ENCODE measurements at regions not wholly inside any gene's neighbourhood (a gene's known extent, or its start where the extent isn't known, plus 50 kb on each side); places are given as distances from the start of the nearest gene placed in this dataset.

DNA sequence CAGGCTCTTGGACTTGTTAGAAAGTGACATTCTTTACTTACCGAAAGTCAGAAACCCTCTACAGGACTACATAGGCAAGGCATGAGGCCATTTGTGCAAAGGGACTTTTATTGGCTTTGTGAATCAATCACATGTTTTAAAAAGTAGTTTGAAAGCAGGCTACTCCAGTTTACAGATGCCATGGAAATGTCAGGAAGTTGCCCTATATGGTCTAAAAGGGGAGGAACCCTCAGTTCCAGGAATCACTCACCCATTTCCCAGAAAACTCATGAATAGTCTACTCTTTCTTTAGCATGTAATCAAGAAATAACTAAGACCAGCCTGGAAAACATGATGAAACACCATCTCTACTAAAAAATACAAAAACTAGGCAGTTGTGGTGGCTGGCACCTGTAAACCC is 51.0 kb upstream of the MKRN3 start:
- DNase-seq (ENCODE audit: low read depth, low spot score) = no peak
- Histone ChIP-seq H3K4me1 (ENCODE audit: insufficient read depth, insufficient read length) (no peaks in the 10 kb centered on the region), H3K4me3 (ENCODE audit: insufficient read length, low read depth) (no peak overlapping the region), H3K36me3 (ENCODE audit: insufficient read depth, insufficient read length, low read length) (no peaks in the 10 kb centered on the region), H3K27me3 (ENCODE audit: insufficient read depth, insufficient read length) (no peaks in the 10 kb centered on the region), H3K9ac (ENCODE audit: insufficient read length, low read depth) (no peak overlapping the region), H3K9me3 (ENCODE audit: insufficient read depth, low read length) (peaks cover 12% of the 10 kb centered on the region; the same call in 1 of the 2 replicates)
- TF ChIP-seq SUZ12 (IDR thresholded peaks at IDR 0.05; ENCODE audit: extremely low read depth, insufficient read depth, insufficient read length) = no peak
- TF ChIP-seq ZNF274 (IDR thresholded peaks at IDR 0.05; ENCODE audit: low read depth, low read length) = no peak
- no peak for TF ChIP-seq YY1 (IDR thresholded peaks at IDR 0.05; ENCODE audit: insufficient read depth, insufficient read length)

DNA sequence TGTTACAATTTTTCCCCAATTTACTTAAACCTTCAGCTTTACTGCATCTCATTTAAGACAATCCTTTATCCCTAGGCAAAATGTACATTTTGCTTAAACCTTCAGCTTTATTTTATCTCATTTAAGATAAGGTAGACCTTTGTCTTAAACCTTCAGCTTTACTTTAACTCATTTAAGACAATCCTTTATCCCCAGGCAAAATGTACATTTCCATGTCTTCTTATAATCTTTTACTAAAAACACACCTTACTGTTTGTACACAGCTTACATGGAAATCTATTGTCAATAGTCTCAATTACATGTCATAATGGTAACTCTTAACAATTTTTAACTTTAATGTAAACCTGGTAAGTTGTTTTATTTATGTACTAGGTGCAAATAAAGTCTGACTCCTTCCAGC is 58.7 kb upstream of the MKRN3 start:
- Histone ChIP-seq H3K4me3 (ENCODE audit: insufficient read length, low read depth) (no peak overlapping the region), H3K4me1 (ENCODE audit: insufficient read depth, insufficient read length) (no peaks in the 10 kb centered on the region), H3K36me3 (ENCODE audit: insufficient read depth, insufficient read length, low read length) (no peaks in the 10 kb centered on the region), H3K9ac (ENCODE audit: insufficient read length, low read depth) (no peak overlapping the region), H3K9me3 (ENCODE audit: insufficient read depth, low read length) (peaks cover 34% of the 10 kb centered on the region; the same call in 1 of the 2 replicates), H3K27me3 (ENCODE audit: insufficient read depth, insufficient read length) (no peaks in the 10 kb centered on the region)
- no peak for TF ChIP-seq SUZ12 (IDR thresholded peaks at IDR 0.05; ENCODE audit: extremely low read depth, insufficient read depth, insufficient read length)
- TF ChIP-seq YY1 (IDR thresholded peaks at IDR 0.05; ENCODE audit: insufficient read depth, insufficient read length) = no peak
- TF ChIP-seq ZNF274 (IDR thresholded peaks at IDR 0.05; ENCODE audit: low read depth, low read length) = no peak
- DNase-seq (ENCODE audit: low read depth, low spot score) = no peak

- H3K27me3 ChIP-seq (ENCODE audit: insufficient read depth, insufficient read length) = no peaks in the 10 kb centered on the region
- peak; percentile 49 for DNase-seq (ENCODE audit: low read depth, low spot score)
- H3K9me3 ChIP-seq (ENCODE audit: insufficient read depth, low read length) = peaks cover 19% of the 10 kb centered on the region; the same call in 1 of the 2 replicates
- TF ChIP-seq YY1 (IDR thresholded peaks at IDR 0.05; ENCODE audit: insufficient read depth, insufficient read length) = no peak
- TF ChIP-seq ZNF274 (IDR thresholded peaks at IDR 0.05; ENCODE audit: low read depth, low read length) = no peak
- no peak for TF ChIP-seq SUZ12 (IDR thresholded peaks at IDR 0.05; ENCODE audit: extremely low read depth, insufficient read depth, insufficient read length)
- no peaks in the 10 kb centered on the region for H3K36me3 ChIP-seq (ENCODE audit: insufficient read depth, insufficient read length, low read length)
- no peak overlapping the region for H3K9ac ChIP-seq (ENCODE audit: insufficient read length, low read depth)
- no peak overlapping the region for H3K4me3 ChIP-seq (ENCODE audit: insufficient read length, low read depth)
- no peaks in the 10 kb centered on the region for H3K4me1 ChIP-seq (ENCODE audit: insufficient read depth, insufficient read length)
Observed at GRCh38 chr15:23503980-23504379, 56.9 kb upstream of the GOLGA6L2 start.

DNA sequence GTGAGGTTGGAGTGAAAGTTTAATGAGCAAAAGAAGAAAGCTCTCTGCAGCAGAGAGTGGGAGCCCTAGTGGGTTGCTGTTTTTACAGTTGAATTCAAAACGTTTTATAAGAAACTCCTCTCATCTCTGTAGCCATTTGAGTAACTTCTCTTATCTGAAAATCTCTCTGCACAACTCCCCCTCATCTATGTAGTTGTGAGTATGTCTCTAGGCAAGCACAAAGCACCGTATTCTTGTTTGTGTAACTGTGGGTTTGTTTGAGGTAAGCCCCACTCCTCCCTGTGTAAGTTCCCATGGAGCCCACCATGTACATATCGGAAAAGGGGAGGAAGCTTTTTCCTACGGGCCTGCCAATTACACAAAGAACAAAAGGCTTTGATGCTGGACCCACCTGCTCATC is 56.5 kb upstream of the GOLGA6L2 start:
- Histone ChIP-seq H3K4me3 (ENCODE audit: insufficient read length, low read depth) (no peak overlapping the region), H3K27me3 (ENCODE audit: insufficient read depth, insufficient read length) (no peaks in the 10 kb centered on the region), H3K9me3 (ENCODE audit: insufficient read depth, low read length) (peaks cover 15% of the 10 kb centered on the region; the same call in 1 of the 2 replicates), H3K4me1 (ENCODE audit: insufficient read depth, insufficient read length) (no peaks in the 10 kb centered on the region), H3K36me3 (ENCODE audit: insufficient read depth, insufficient read length, low read length) (no peaks in the 10 kb centered on the region), H3K9ac (ENCODE audit: insufficient read length, low read depth) (no peak overlapping the region)
- TF ChIP-seq SUZ12 (IDR thresholded peaks at IDR 0.05; ENCODE audit: extremely low read depth, insufficient read depth, insufficient read length) (no peak), YY1 (IDR thresholded peaks at IDR 0.05; ENCODE audit: insufficient read depth, insufficient read length) (no peak), ZNF274 (IDR thresholded peaks at IDR 0.05; ENCODE audit: low read depth, low read length) (no peak)
- DNase-seq (ENCODE audit: low read depth, low spot score) = no peak

GRCh38 chr15:23497710-23498111 is 50.7 kb upstream of the GOLGA6L2 start:
- DNase-seq (ENCODE audit: low read depth, low spot score) = no peak
- Histone ChIP-seq H3K36me3 (ENCODE audit: insufficient read depth, insufficient read length, low read length) (no peaks in the 10 kb centered on the region), H3K27me3 (ENCODE audit: insufficient read depth, insufficient read length) (no peaks in the 10 kb centered on the region), H3K9ac (ENCODE audit: insufficient read length, low read depth) (no peak overlapping the region), H3K9me3 (ENCODE audit: insufficient read depth, low read length) (no peaks in the 10 kb centered on the region), H3K4me3 (ENCODE audit: insufficient read length, low read depth) (no peak overlapping the region), H3K4me1 (ENCODE audit: insufficient read depth, insufficient read length) (no peaks in the 10 kb centered on the region)
- no peak for TF ChIP-seq YY1 (IDR thresholded peaks at IDR 0.05; ENCODE audit: insufficient read depth, insufficient read length)
- TF ChIP-seq ZNF274 (IDR thresholded peaks at IDR 0.05; ENCODE audit: low read depth, low read length) = no peak
- no peak for TF ChIP-seq SUZ12 (IDR thresholded peaks at IDR 0.05; ENCODE audit: extremely low read depth, insufficient read depth, insufficient read length)
